HepG2 (cell line): ENCODE measurements at regions not wholly inside any gene's neighbourhood (a gene's known extent, or its start where the extent isn't known, plus 50 kb on each side); places are given as distances from the start of the nearest gene placed in this dataset.

Experiments used
- ATAC-seq: fragments of 200-7000 bp; cut with Tn5 transposase; 3 replicates; pipeline ENCODE4 v1.9.1; 2020; ENCODE audit warnings: mild to moderate bottlenecking, moderate library complexity
- BruUV-seq: library from RNA; stranded (reverse); fragments of 400-500 nt; replicated peaks from 2 replicates; lab custom pipeline; 2021; lab: Mats Ljungman, UMichigan
- CTCF ChIA-PET: fragments of 300-600 bp; formaldehyde crosslinking; extraction: SDS; loops from one replicate; lab custom pipeline; 2021; ENCODE audit warnings: low total read pairs, inconsistent platforms, low intra/inter-chr PET ratio; lab: Yijun Ruan, JAX
- POLR2A ChIA-PET: fragments of 350-600 bp; sonication (Branson Sonifier 250); formaldehyde crosslinking; loops from one replicate; lab custom pipeline; 2020; ENCODE audit warnings: antibody characterized with exemption, inconsistent platforms; lab: Yijun Ruan, JAX
- DNase-seq: peaks from one replicate; pipeline ENCODE4 v3.0.0-alpha.2; 2015; ENCODE audit warnings: low spot score
- FAIRE-seq: peaks from 3 replicates; lab custom pipeline; 2011; peaks lifted over from hg19 to GRCh38; lab: Jason Lieb, UNC
- H2AFZ ChIP-seq: one replicate; pipeline ENCODE4 v1.6.1; 2011; ENCODE audit warnings: low read length, inconsistent platforms
- H3K27ac ChIP-seq: fragments of 300-600 bp; 3 replicates; pipeline ENCODE4 v1.8.0; 2011; ENCODE audit warnings: mixed run types, mild to moderate bottlenecking, mixed read lengths, low read length, inconsistent platforms; ENCODE audit not compliant: insufficient read depth; ENCODE audit errors: extremely low read length
- H3K27me3 ChIP-seq, 2 experiments: fragments of 200-600 bp in 1 of 2; 2 replicates in 1 of 2; 3 replicates in 1 of 2; pipeline versions ENCODE4 v1.6.0 to v1.8.0; 2011; ENCODE audit warnings: low read length in 2 of 2, mild to moderate bottlenecking in 2 of 2, moderate library complexity in 2 of 2, inconsistent platforms in 1 of 2; ENCODE audit not compliant: insufficient read depth in 2 of 2, control insufficient read depth in 1 of 2
- H3K36me3 ChIP-seq, 2 experiments: fragments of 200-600 bp in 1 of 2; replicated peaks in 1 of 2; 2 replicates in 1 of 2; 3 replicates in 1 of 2; pipeline versions ENCODE4 v1.5.1 to v1.8.0; 2011; ENCODE audit warnings: low read length in 2 of 2, inconsistent platforms in 1 of 2; ENCODE audit not compliant: insufficient read depth in 2 of 2, control insufficient read depth in 1 of 2
- H3K4me1 ChIP-seq: 2 replicates; pipeline ENCODE4 v1.5.1; 2012; ENCODE audit warnings: low read length, inconsistent platforms; ENCODE audit not compliant: insufficient read depth
- H3K4me2 ChIP-seq: 2 replicates; pipeline ENCODE4 v1.6.0; 2011; ENCODE audit warnings: low read depth, low read length, inconsistent platforms
- H3K4me3 ChIP-seq, 3 experiments: fragments of 200-600 bp in 1 of 3; sonication (generic), shearing (Covaris generic) in 1 of 3; replicated peaks in 1 of 3; 2 replicates each; pipeline ENCODE4 v1.5.1; 2011 to 2016; ENCODE audit warnings: low read length in 3 of 3, inconsistent platforms in 2 of 3, low read depth in 2 of 3, mild to moderate bottlenecking in 2 of 3, control low read depth in 1 of 3, mixed read lengths in 1 of 3; ENCODE audit not compliant: insufficient read depth in 1 of 3
- H3K79me2 ChIP-seq: one replicate; pipeline ENCODE4 v1.6.1; 2011; ENCODE audit warnings: low read length, inconsistent platforms; ENCODE audit not compliant: insufficient read depth
- H3K9ac ChIP-seq: 2 replicates; pipeline ENCODE4 v1.6.0; 2011; ENCODE audit warnings: mild to moderate bottlenecking, low read depth, low read length, inconsistent platforms; ENCODE audit not compliant: insufficient read depth
- H3K9me3 ChIP-seq: 2 replicates; pipeline ENCODE4 v1.5.1; 2012; ENCODE audit warnings: mild to moderate bottlenecking, low read length
- H4K20me1 ChIP-seq: 2 replicates; pipeline ENCODE4 v1.6.0; 2011; ENCODE audit warnings: inconsistent platforms, mild to moderate bottlenecking, low read length, moderate library complexity; ENCODE audit not compliant: insufficient read depth
- MED1 ChIP-seq: sonication (generic); formaldehyde crosslinking; IDR thresholded peaks from 2 replicates; pipeline ENCODE4 v1.4.0; 2020; ENCODE audit warnings: missing genetic modification reagents
- RBM22 ChIP-seq: fragments of 200-400 bp; formaldehyde crosslinking; optimal IDR thresholded peaks from 2 replicates; pipeline ENCODE3; 2017; ENCODE audit warnings: mild to moderate bottlenecking, low read length, moderate library complexity
- REL ChIP-seq: sonication (generic); formaldehyde crosslinking; conservative IDR thresholded peaks from 2 replicates; pipeline ENCODE4 v1.8.0; 2022; ENCODE audit warnings: mild to moderate bottlenecking, missing genetic modification reagents, moderate library complexity
- ZFP1 ChIP-seq: IDR thresholded peaks from 2 replicates; pipeline ENCODE4 v1.6.1; 2016
- ZNF136 ChIP-seq: sonication (generic); formaldehyde crosslinking; IDR thresholded peaks from 2 replicates; pipeline ENCODE4 v1.8.1; 2022; ENCODE audit warnings: low read depth, mild to moderate bottlenecking, moderate library complexity, missing genetic modification reagents
- ZNF30 ChIP-seq: sonication (generic); formaldehyde crosslinking; IDR thresholded peaks from 2 replicates; pipeline ENCODE4 v1.5.0; 2020; ENCODE audit warnings: mild to moderate bottlenecking, missing genetic modification reagents
- ZNF598 ChIP-seq: sonication (generic); formaldehyde crosslinking; IDR thresholded peaks from 2 replicates; pipeline ENCODE4 v1.5.1; 2020; ENCODE audit warnings: mild to moderate bottlenecking, missing genetic modification reagents, borderline replicate concordance
- ZNF678 ChIP-seq: sonication (generic); formaldehyde crosslinking; IDR thresholded peaks from 2 replicates; pipeline ENCODE4 v1.4.0; 2020; ENCODE audit warnings: mild to moderate bottlenecking, missing genetic modification reagents
- WGBS: methylation state at CpG from one replicate; pipeline ENCODE4 v1.1.6; 2017; ENCODE audit warnings: low lambda C conversion rate; 5-methylcytosine and 5-hydroxymethylcytosine counted together
- in situ Hi-C: cut with HindIII; loops from 2 replicates; pipeline ENCODE4 v1.10.0; 2017; ENCODE audit warnings: low pct_unique_long_range_greater_than_20kb; ENCODE audit not compliant: extremely low pct_ligation_motif_present
- intact Hi-C: fragments of 100-400 bp; cut with micrococcal nuclease; formaldehyde crosslinking; loops from one replicate; pipeline ENCODE4 v1.10.0; 2022; ENCODE audit not compliant: unreplicated experiment
- TF ChIP-seq, protein P1 (sequence below): sonication (generic); formaldehyde crosslinking; IDR thresholded peaks from 2 replicates; pipeline ENCODE4 v1.5.1; 2020; ENCODE audit warnings: missing genetic modification reagents, mild to moderate bottlenecking, borderline replicate concordance
- TF ChIP-seq, protein P2 (sequence below): sonication (generic); formaldehyde crosslinking; IDR thresholded peaks from 2 replicates; pipeline ENCODE4 v1.4.0; 2020; ENCODE audit warnings: missing genetic modification reagents, borderline replicate concordance
- TF ChIP-seq, protein P3 (sequence below): sonication (generic); formaldehyde crosslinking; IDR thresholded peaks from 2 replicates; pipeline ENCODE4 v1.5.0; 2020; ENCODE audit warnings: missing genetic modification reagents

DNA sequence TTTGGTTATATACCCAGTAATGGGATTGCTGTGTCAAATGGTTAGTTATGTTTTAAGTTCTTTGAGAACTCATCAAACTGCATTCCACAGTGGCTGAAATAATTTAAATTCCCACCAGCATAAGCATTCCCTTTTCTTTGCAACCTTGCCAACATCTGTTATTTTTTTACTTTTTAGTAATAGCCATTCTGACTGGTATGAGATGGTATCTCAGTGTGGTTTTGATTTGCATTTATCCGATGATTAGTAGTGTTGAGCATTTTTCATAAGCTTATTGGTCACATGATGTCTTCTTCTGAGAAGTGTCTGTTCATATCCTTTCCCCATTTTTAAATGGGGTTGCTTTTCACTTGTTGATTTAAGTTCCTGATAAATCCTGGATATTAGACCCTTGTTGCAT lies 435.7 kb upstream of the RIOK2 start (continued):
- TF ChIP-seq RBM22 (no peak), MED1 (no peak), ZNF678 (CRISPR knock-in tag) (no peak), REL (CRISPR knock-in tag) (no peak), ZNF598 (CRISPR knock-in tag) (no peak)
- TF ChIP-seq, protein P1, sequence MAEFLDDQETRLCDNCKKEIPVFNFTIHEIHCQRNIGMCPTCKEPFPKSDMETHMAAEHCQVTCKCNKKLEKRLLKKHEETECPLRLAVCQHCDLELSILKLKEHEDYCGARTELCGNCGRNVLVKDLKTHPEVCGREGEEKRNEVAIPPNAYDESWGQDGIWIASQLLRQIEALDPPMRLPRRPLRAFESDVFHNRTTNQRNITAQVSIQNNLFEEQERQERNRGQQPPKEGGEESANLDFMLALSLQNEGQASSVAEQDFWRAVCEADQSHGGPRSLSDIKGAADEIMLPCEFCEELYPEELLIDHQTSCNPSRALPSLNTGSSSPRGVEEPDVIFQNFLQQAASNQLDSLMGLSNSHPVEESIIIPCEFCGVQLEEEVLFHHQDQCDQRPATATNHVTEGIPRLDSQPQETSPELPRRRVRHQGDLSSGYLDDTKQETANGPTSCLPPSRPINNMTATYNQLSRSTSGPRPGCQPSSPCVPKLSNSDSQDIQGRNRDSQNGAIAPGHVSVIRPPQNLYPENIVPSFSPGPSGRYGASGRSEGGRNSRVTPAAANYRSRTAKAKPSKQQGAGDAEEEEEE (CRISPR knock-in tag), result no peak
- TF ChIP-seq, protein P2, sequence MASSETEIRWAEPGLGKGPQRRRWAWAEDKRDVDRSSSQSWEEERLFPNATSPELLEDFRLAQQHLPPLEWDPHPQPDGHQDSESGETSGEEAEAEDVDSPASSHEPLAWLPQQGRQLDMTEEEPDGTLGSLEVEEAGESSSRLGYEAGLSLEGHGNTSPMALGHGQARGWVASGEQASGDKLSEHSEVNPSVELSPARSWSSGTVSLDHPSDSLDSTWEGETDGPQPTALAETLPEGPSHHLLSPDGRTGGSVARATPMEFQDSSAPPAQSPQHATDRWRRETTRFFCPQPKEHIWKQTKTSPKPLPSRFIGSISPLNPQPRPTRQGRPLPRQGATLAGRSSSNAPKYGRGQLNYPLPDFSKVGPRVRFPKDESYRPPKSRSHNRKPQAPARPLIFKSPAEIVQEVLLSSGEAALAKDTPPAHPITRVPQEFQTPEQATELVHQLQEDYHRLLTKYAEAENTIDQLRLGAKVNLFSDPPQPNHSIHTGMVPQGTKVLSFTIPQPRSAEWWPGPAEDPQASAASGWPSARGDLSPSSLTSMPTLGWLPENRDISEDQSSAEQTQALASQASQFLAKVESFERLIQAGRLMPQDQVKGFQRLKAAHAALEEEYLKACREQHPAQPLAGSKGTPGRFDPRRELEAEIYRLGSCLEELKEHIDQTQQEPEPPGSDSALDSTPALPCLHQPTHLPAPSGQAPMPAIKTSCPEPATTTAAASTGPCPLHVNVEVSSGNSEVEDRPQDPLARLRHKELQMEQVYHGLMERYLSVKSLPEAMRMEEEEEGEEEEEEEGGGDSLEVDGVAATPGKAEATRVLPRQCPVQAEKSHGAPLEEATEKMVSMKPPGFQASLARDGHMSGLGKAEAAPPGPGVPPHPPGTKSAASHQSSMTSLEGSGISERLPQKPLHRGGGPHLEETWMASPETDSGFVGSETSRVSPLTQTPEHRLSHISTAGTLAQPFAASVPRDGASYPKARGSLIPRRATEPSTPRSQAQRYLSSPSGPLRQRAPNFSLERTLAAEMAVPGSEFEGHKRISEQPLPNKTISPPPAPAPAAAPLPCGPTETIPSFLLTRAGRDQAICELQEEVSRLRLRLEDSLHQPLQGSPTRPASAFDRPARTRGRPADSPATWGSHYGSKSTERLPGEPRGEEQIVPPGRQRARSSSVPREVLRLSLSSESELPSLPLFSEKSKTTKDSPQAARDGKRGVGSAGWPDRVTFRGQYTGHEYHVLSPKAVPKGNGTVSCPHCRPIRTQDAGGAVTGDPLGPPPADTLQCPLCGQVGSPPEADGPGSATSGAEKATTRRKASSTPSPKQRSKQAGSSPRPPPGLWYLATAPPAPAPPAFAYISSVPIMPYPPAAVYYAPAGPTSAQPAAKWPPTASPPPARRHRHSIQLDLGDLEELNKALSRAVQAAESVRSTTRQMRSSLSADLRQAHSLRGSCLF (CRISPR knock-in tag), result no peak

DNA sequence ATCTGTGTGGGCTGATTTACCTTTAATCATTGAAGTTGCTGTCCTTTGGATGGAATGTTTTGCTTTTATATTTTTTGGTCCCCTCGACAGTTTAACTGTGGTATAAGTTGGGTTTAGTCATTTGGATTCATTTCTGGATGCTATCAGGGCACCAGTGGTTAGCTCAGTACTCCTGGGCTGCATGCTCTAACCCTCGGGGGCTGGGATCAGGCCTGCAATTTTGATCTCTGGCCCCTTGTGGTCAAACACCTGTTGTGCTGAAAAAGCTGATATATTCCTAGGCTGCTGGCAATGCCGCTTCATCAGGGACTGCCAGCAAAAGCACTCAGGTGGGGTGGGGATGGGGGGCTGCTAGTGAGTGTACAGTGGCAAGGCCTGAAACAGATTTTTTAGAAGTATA lies 440.4 kb upstream of the RIOK2 start:
- H2AFZ ChIP-seq, result no peak overlapping the region
- H3K4me1 ChIP-seq, result no peaks in the 10 kb centered on the region
- H3K4me2 ChIP-seq, result no peak overlapping the region
- H3K27me3 ChIP-seq, result no peaks in the 10 kb centered on the region
- FAIRE-seq (no peak), ATAC-seq (no peak), DNase-seq (no peak)
- no TSS peak for BruUV-seq
- WGBS, result 2% methylated on average over 3 of the region's 3 CpGs
- H4K20me1 ChIP-seq, result no peaks in the 10 kb centered on the region
- no peak overlapping the region for H3K9ac ChIP-seq
- H3K4me3 ChIP-seq, result no peak overlapping the region
- intact Hi-C loops (no loop called here), in situ Hi-C loops (no loop called here)
- CTCF ChIA-PET, result no interaction called here
- H3K9me3 ChIP-seq, result peaks cover 49% of the 10 kb centered on the region; the same call in 1 of the 2 replicates
- TF ChIP-seq ZFP1 (CRISPR knock-in tag), result no peak
- TF ChIP-seq ZNF136 (CRISPR knock-in tag), result no peak
- TF ChIP-seq, protein P3, sequence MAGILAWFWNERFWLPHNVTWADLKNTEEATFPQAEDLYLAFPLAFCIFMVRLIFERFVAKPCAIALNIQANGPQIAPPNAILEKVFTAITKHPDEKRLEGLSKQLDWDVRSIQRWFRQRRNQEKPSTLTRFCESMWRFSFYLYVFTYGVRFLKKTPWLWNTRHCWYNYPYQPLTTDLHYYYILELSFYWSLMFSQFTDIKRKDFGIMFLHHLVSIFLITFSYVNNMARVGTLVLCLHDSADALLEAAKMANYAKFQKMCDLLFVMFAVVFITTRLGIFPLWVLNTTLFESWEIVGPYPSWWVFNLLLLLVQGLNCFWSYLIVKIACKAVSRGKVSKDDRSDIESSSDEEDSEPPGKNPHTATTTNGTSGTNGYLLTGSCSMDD, result no peak
- no peak for TF ChIP-seq ZNF30 (CRISPR knock-in tag)
- H3K36me3 ChIP-seq, result no peaks in the 10 kb centered on the region
- H3K27ac ChIP-seq, result no peak overlapping the region
- H3K79me2 ChIP-seq, result no peaks in the 10 kb centered on the region
- POLR2A ChIA-PET, result no interaction called here
